Sigmoid colon (tissue), 6 donors: ENCODE measurements at regions not wholly inside any gene's neighbourhood (a gene's known extent, or its start where the extent isn't known, plus 50 kb on each side); places are given as distances from the start of the nearest gene placed in this dataset.

Experiments
- DNase-seq: peaks from one replicate; pipeline ENCODE4 v3.0.0-alpha.2; 2019
- H3K27ac ChIP-seq, 4 donors: fragments of 200-600 bp; sonication (generic); one replicate each; pipeline ENCODE4 v1.5.1; 2016 to 2019; ENCODE audit warnings: mild to moderate bottlenecking in 1 of 4
- H3K27me3 ChIP-seq, 3 donors: fragments of 200-600 bp; sonication (generic); one replicate each; pipeline ENCODE4 v1.5.1; 2019; ENCODE audit warnings: mild to moderate bottlenecking in 1 of 3
- H3K36me3 ChIP-seq, 4 donors: fragments of 200-600 bp; sonication (generic); one replicate each; pipeline ENCODE4 v1.5.1; 2016 to 2019
- H3K4me1 ChIP-seq, 4 donors: fragments of 200-600 bp; sonication (generic); one replicate each; pipeline ENCODE4 v1.5.1; 2017 to 2019
- H3K4me3 ChIP-seq, 4 donors: fragments of 200-600 bp; sonication (generic); one replicate each; pipeline ENCODE4 v1.5.1; 2017 to 2019; ENCODE audit warnings: mild to moderate bottlenecking in 2 of 4, moderate library complexity in 1 of 4
- H3K9me3 ChIP-seq, 4 donors: fragments of 200-600 bp in 3 of 4; sonication (generic) in 3 of 4; one replicate each; pipeline versions ENCODE4 v1.5.1 to v1.6.1; 2013 to 2019
- EP300 ChIP-seq, 4 donors: sonication (generic); formaldehyde crosslinking; IDR thresholded peaks; one replicate each; pipeline ENCODE4 v1.6.1; 2017; ENCODE audit warnings: antibody characterized with exemption in 4 of 4
- POLR2A ChIP-seq, 2 donors: fragments of 450-650 bp; IDR thresholded peaks; one replicate each; pipeline ENCODE4 v1.6.1; 2016; ENCODE audit warnings: antibody characterized with exemption in 2 of 2, mild to moderate bottlenecking in 2 of 2, moderate library complexity in 2 of 2
- POLR2AphosphoS5 ChIP-seq, 4 donors: sonication (generic); formaldehyde crosslinking; IDR thresholded peaks; one replicate each; pipeline ENCODE4 v1.6.1; 2017; ENCODE audit warnings: antibody characterized with exemption in 4 of 4
- WGBS, 2 donors: extraction: QIAGEN DNeasy Blood & Tissue Kit; methylation state at CpG; one replicate each; pipeline ENCODE4 v1.1.7; 2013; 5-methylcytosine and 5-hydroxymethylcytosine counted together
- intact Hi-C: fragments of 100-400 bp; cut with DNase I; formaldehyde crosslinking; loops from one replicate; pipeline ENCODE4 v1.15.1; 2023
- TF ChIP-seq, protein P1 (sequence below), 4 experiments: fragments of 450-650 bp in 3 of 4; fragments of 200-600 bp in 1 of 4; IDR thresholded peaks; one replicate each; pipeline ENCODE4 v1.5.1; 2016 to 2019; ENCODE audit warnings: antibody characterized with exemption in 4 of 4, mild to moderate bottlenecking in 3 of 4, moderate library complexity in 2 of 4
- donor health status: healthy with polysubstance abuse.
- donor health status: healthy.

DNA sequence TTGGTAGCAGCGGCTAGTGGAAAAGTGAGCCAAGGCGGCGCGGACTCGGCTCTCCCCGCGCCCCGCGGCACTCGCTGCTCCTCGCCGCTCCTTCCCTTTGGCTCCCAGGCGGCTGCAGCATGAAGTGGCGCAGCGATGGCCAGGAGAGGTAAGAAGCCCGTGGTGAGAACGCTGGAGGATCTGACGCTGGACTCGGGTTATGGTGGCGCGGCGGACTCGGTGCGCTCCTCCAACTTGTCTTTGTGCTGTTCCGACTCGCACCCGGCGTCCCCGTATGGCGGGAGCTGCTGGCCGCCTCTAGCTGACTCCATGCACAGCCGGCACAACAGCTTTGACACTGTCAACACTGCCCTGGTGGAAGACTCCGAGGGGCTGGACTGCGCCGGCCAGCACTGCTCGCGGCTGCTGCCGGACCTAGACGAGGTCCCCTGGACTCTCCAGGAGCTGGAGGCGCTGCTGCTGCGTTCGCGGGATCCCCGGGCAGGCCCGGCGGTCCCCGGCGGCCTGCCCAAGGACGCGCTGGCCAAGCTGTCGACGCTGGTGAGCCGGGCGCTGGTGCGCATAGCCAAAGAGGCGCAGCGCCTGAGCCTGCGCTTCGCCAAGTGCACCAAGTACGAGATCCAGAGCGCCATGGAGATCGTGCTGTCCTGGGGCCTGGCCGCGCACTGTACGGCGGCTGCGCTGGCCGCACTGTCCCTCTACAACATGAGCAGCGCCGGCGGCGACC lies 225.6 kb upstream of the CRY1 start:
- WGBS, 2 donors: 0 to 1% methylated on average over 72 of the region's 72 CpGs
- TF ChIP-seq EP300 (IDR thresholded peaks at IDR 0.05) (no peak), POLR2AphosphoS5 (IDR thresholded peaks at IDR 0.05) (no peak), POLR2A (IDR thresholded peaks at IDR 0.05) (no peak)
- TF ChIP-seq, protein P1, sequence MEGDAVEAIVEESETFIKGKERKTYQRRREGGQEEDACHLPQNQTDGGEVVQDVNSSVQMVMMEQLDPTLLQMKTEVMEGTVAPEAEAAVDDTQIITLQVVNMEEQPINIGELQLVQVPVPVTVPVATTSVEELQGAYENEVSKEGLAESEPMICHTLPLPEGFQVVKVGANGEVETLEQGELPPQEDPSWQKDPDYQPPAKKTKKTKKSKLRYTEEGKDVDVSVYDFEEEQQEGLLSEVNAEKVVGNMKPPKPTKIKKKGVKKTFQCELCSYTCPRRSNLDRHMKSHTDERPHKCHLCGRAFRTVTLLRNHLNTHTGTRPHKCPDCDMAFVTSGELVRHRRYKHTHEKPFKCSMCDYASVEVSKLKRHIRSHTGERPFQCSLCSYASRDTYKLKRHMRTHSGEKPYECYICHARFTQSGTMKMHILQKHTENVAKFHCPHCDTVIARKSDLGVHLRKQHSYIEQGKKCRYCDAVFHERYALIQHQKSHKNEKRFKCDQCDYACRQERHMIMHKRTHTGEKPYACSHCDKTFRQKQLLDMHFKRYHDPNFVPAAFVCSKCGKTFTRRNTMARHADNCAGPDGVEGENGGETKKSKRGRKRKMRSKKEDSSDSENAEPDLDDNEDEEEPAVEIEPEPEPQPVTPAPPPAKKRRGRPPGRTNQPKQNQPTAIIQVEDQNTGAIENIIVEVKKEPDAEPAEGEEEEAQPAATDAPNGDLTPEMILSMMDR (IDR thresholded peaks at IDR 0.05): no peak
- peaks cover 0 to 40% (median 29%) of the 10 kb centered on the region in 4 donors for H3K4me1 ChIP-seq
- intact Hi-C loops: no loop called here
- peaks cover 24 to 63% (median 60%) of the 10 kb centered on the region in 3 donors for H3K27me3 ChIP-seq
- no peaks in the 10 kb centered on the region for H3K9me3 ChIP-seq
- H3K4me3 ChIP-seq: peak overlapping the region in 3 of 4 donors; percentile 19 to 54 (median 49)
- no peak for DNase-seq
- peak overlapping the region in 1 of 4 donors; percentile 56 for H3K27ac ChIP-seq
- no peaks in the 10 kb centered on the region for H3K36me3 ChIP-seq

DNA sequence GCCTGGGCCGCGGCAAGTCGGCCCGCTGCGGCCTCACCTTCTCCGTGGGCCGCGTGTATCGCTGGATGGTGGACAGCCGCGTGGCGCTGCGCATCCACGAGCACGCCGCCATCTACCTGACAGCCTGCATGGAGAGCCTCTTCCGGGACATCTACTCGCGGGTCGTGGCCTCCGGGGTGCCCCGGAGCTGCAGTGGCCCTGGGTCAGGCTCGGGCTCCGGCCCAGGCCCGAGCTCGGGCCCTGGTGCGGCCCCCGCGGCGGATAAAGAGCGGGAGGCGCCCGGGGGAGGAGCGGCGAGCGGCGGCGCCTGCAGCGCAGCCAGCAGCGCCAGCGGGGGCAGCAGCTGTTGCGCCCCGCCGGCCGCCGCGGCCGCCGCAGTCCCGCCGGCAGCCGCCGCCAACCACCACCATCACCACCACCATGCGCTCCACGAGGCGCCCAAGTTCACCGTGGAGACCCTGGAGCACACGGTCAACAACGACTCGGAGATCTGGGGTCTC lies 226.2 kb upstream of the CRY1 start:
- Histone ChIP-seq H3K4me3 (peak overlapping the region in 3 of 4 donors; percentile 19 to 54 (median 49)), H3K27ac (no peak overlapping the region), H3K36me3 (no peaks in the 10 kb centered on the region), H3K9me3 (no peaks in the 10 kb centered on the region), H3K27me3 (peaks cover 26 to 66% (median 60%) of the 10 kb centered on the region in 3 donors), H3K4me1 (peaks cover 0 to 40% (median 29%) of the 10 kb centered on the region in 4 donors)
- TF ChIP-seq POLR2A (IDR thresholded peaks at IDR 0.05): no peak
- TF ChIP-seq POLR2AphosphoS5 (IDR thresholded peaks at IDR 0.05): no peak
- TF ChIP-seq, protein P1 (IDR thresholded peaks at IDR 0.05): no peak
- no peak for TF ChIP-seq EP300 (IDR thresholded peaks at IDR 0.05)
- WGBS, 2 donors: 1% methylated on average over 60 of the region's 60 CpGs
- intact Hi-C loops: no loop called here
- DNase-seq: no peak

DNA sequence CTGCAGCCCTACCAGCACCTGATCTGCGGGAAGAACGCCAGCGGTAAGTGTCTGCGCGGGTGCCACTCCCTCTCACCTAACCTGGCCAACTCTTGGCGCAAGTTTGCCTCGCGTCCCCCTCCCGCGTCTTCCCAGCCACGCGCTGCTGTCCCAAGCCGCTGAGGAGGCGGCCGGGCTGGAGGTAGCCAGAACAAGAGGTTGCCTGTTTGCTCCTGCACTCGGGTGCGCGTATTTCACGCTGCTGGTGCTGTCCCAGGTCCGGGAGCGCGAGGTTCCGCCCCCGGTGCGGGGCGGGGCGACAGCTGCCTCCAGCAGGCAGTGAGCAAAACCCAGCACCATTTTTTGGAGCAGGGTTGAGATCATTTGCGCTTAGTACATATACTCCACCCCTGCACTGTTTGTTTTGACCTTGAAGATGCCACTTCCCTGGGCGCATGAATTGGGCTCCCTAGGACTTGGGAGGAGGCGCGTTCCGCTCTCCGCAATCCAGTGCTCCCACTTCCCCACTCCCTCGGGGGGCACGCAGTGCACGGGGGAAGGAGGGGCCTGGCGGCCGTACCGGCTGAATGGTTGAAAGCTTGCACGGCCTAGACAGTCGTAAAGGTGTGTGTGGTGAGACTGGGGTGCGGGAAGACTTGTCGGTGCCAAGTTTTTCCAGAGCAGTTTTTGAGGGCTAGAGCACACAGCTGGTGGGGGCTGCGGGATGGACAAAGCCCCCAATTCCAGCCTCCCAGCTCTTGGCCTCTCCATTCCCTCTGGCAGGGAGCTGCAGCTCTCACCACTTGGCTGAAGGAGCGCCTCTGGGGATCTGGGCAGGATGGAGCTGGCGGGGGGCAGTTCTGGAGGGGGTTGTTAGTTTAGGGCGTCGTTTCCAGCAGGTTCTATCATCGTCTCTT lies 226.9 kb upstream of the CRY1 start:
- intact Hi-C loops: no loop called here
- DNase-seq: no peak
- TF ChIP-seq EP300 (IDR thresholded peaks at IDR 0.05) (no peak), POLR2A (IDR thresholded peaks at IDR 0.05) (no peak), POLR2AphosphoS5 (IDR thresholded peaks at IDR 0.05) (no peak)
- TF ChIP-seq, protein P1 (IDR thresholded peaks at IDR 0.05): no peak
- no peak overlapping the region for H3K27ac ChIP-seq
- peaks cover 26 to 70% (median 60%) of the 10 kb centered on the region in 3 donors for H3K27me3 ChIP-seq
- no peaks in the 10 kb centered on the region for H3K9me3 ChIP-seq
- 1% methylated on average over 49 of the region's 49 CpGs for WGBS, 2 donors
- peaks cover 0 to 40% (median 29%) of the 10 kb centered on the region in 4 donors for H3K4me1 ChIP-seq
- peak overlapping the region in 3 of 4 donors; percentile 19 to 54 (median 49) for H3K4me3 ChIP-seq
- H3K36me3 ChIP-seq: no peaks in the 10 kb centered on the region

GRCh38 chr12:107320929-107321631 lies 227.7 kb upstream of the CRY1 start:
- 1% methylated on average over 42 of the region's 42 CpGs for WGBS, 2 donors
- H3K4me1 ChIP-seq: peaks cover 0 to 40% (median 29%) of the 10 kb centered on the region in 4 donors
- H3K9me3 ChIP-seq: no peaks in the 10 kb centered on the region
- intact Hi-C loops: no loop called here
- peaks cover 26 to 71% (median 63%) of the 10 kb centered on the region in 3 donors for H3K27me3 ChIP-seq
- peak overlapping the region in 2 of 4 donors; percentile 49 to 54 for H3K4me3 ChIP-seq
- TF ChIP-seq EP300 (IDR thresholded peaks at IDR 0.05) (no peak), POLR2AphosphoS5 (IDR thresholded peaks at IDR 0.05) (no peak), POLR2A (IDR thresholded peaks at IDR 0.05) (no peak)
- TF ChIP-seq, protein P1 (IDR thresholded peaks at IDR 0.05): no peak
- H3K36me3 ChIP-seq: no peaks in the 10 kb centered on the region
- H3K27ac ChIP-seq: no peak overlapping the region
- no peak for DNase-seq
